ENCODE measurements at regions not wholly inside any gene's neighbourhood (a gene's known extent, or its start where the extent isn't known, plus 50 kb on each side); places are given as distances from the start of the nearest gene placed in this dataset.

- no peak overlapping the region for H3K4me2 ChIP-seq (ENCODE audit: insufficient read depth, low read length)
- no peak overlapping the region for H2AFZ ChIP-seq (ENCODE audit: low read depth, low read length)
- H3K9ac ChIP-seq (ENCODE audit: low read depth, low read length), result no peak overlapping the region
- H3K4me1 ChIP-seq (ENCODE audit: insufficient read depth, low read length), result no peaks in the 10 kb centered on the region
- no peaks in the 10 kb centered on the region for H3K27me3 ChIP-seq (ENCODE audit: insufficient read depth, low read length, poor library complexity)
- no peak overlapping the region for H3K27ac ChIP-seq (ENCODE audit: low read length)
- H3K4me3 ChIP-seq (ENCODE audit: low read depth in 1 of 2, low read length in 2 of 2), result no peak overlapping the region
- H4K20me1 ChIP-seq (ENCODE audit: insufficient read depth, low read length), result no peaks in the 10 kb centered on the region
- H3K36me3 ChIP-seq (ENCODE audit: insufficient read depth, low read length), result no peaks in the 10 kb centered on the region
- ATAC-seq (ENCODE audit: insufficient read depth, low read depth) (no peak), DNase-seq (no peak)
- H3K79me2 ChIP-seq (ENCODE audit: insufficient read depth, low read length), result no peaks in the 10 kb centered on the region
- TF ChIP-seq EZH2 (IDR thresholded peaks at IDR 0.05; ENCODE audit: borderline replicate concordance, low read depth, low read length, severe bottlenecking), result no peak
- no peak for TF ChIP-seq CTCF (IDR thresholded peaks at IDR 0.05; ENCODE audit: borderline replicate concordance, extremely low read depth, low read length, poor library complexity, severe bottlenecking)
- H3K9me3 ChIP-seq (ENCODE audit: insufficient read depth, low read length, severe bottlenecking), result no peaks in the 10 kb centered on the region
Observed at GRCh38 chr5:169393907-169394306, 93.0 kb upstream of the SLIT3 start.

GRCh38 chr5:169390265-169390664 lies 89.3 kb upstream of the SLIT3 start:
- TF ChIP-seq EZH2 (IDR thresholded peaks at IDR 0.05; ENCODE audit: borderline replicate concordance, low read depth, low read length, severe bottlenecking), result no peak
- no peak for DNase-seq

GRCh38 chr5:169389318-169389717 lies 88.4 kb upstream of the SLIT3 start:
- Histone ChIP-seq H3K79me2 (ENCODE audit: insufficient read depth, low read length) (no peaks in the 10 kb centered on the region), H3K9me3 (ENCODE audit: insufficient read depth, low read length, severe bottlenecking) (no peaks in the 10 kb centered on the region), H3K27me3 (ENCODE audit: insufficient read depth, low read length, poor library complexity) (no peaks in the 10 kb centered on the region), H3K9ac (ENCODE audit: low read depth, low read length) (no peak overlapping the region), H2AFZ (ENCODE audit: low read depth, low read length) (no peak overlapping the region), H3K27ac (ENCODE audit: low read length) (no peak overlapping the region), H4K20me1 (ENCODE audit: insufficient read depth, low read length) (no peaks in the 10 kb centered on the region), H3K4me3 (ENCODE audit: low read depth in 1 of 2, low read length in 2 of 2) (no peak overlapping the region), H3K4me2 (ENCODE audit: insufficient read depth, low read length) (no peak overlapping the region), H3K36me3 (ENCODE audit: insufficient read depth, low read length) (no peaks in the 10 kb centered on the region), H3K4me1 (ENCODE audit: insufficient read depth, low read length) (no peaks in the 10 kb centered on the region)
- ATAC-seq (ENCODE audit: insufficient read depth, low read depth) (no peak), DNase-seq (no peak)
- TF ChIP-seq CTCF (IDR thresholded peaks at IDR 0.05; ENCODE audit: borderline replicate concordance, extremely low read depth, low read length, poor library complexity, severe bottlenecking), result no peak

More at GRCh38 chr5:169390265-169390664, 89.3 kb upstream of the SLIT3 start:
- Histone ChIP-seq H2AFZ (ENCODE audit: low read depth, low read length) (no peak overlapping the region), H3K9ac (ENCODE audit: low read depth, low read length) (no peak overlapping the region), H3K36me3 (ENCODE audit: insufficient read depth, low read length) (no peaks in the 10 kb centered on the region), H3K4me3 (ENCODE audit: low read depth in 1 of 2, low read length in 2 of 2) (no peak overlapping the region), H4K20me1 (ENCODE audit: insufficient read depth, low read length) (no peaks in the 10 kb centered on the region), H3K9me3 (ENCODE audit: insufficient read depth, low read length, severe bottlenecking) (no peaks in the 10 kb centered on the region), H3K27ac (ENCODE audit: low read length) (no peak overlapping the region), H3K27me3 (ENCODE audit: insufficient read depth, low read length, poor library complexity) (no peaks in the 10 kb centered on the region), H3K4me1 (ENCODE audit: insufficient read depth, low read length) (no peaks in the 10 kb centered on the region), H3K79me2 (ENCODE audit: insufficient read depth, low read length) (no peaks in the 10 kb centered on the region), H3K4me2 (ENCODE audit: insufficient read depth, low read length) (no peak overlapping the region)
- no peak for ATAC-seq (ENCODE audit: insufficient read depth, low read depth)

- no peak overlapping the region for H3K27ac ChIP-seq (ENCODE audit: low read length)
Observed at GRCh38 chr5:169385636-169386035, 84.7 kb upstream of the SLIT3 start.

More at GRCh38 chr5:169385636-169386035, 84.7 kb upstream of the SLIT3 start:
- no peak for DNase-seq
- no peak overlapping the region for H2AFZ ChIP-seq (ENCODE audit: low read depth, low read length)
- H3K36me3 ChIP-seq (ENCODE audit: insufficient read depth, low read length), result no peaks in the 10 kb centered on the region
- H3K27me3 ChIP-seq (ENCODE audit: insufficient read depth, low read length, poor library complexity), result no peaks in the 10 kb centered on the region
- H4K20me1 ChIP-seq (ENCODE audit: insufficient read depth, low read length), result no peaks in the 10 kb centered on the region
- no peak overlapping the region for H3K4me2 ChIP-seq (ENCODE audit: insufficient read depth, low read length)
- H3K9me3 ChIP-seq (ENCODE audit: insufficient read depth, low read length, severe bottlenecking), result no peaks in the 10 kb centered on the region
- no peaks in the 10 kb centered on the region for H3K79me2 ChIP-seq (ENCODE audit: insufficient read depth, low read length)
- TF ChIP-seq EZH2 (IDR thresholded peaks at IDR 0.05; ENCODE audit: borderline replicate concordance, low read depth, low read length, severe bottlenecking) (no peak), CTCF (IDR thresholded peaks at IDR 0.05; ENCODE audit: borderline replicate concordance, extremely low read depth, low read length, poor library complexity, severe bottlenecking) (no peak)
- no peak overlapping the region for H3K9ac ChIP-seq (ENCODE audit: low read depth, low read length)
- H3K4me1 ChIP-seq (ENCODE audit: insufficient read depth, low read length), result no peaks in the 10 kb centered on the region
- no peak overlapping the region for H3K4me3 ChIP-seq (ENCODE audit: low read depth in 1 of 2, low read length in 2 of 2)
- ATAC-seq (ENCODE audit: insufficient read depth, low read depth), result no peak
